HuH-7 (cell line): ENCODE measurements at regions not wholly inside any gene's neighbourhood (a gene's known extent, or its start where the extent isn't known, plus 50 kb on each side); places are given as distances from the start of the nearest gene placed in this dataset.

Experiments
- DNase-seq: peaks from one replicate; pipeline ENCODE4 v3.0.0; 2011; ENCODE audit warnings: low spot score

GRCh38 chr1:59025898-59026426 lies 242.1 kb upstream of the JUN start:
- DNase-seq: no peak

DNA sequence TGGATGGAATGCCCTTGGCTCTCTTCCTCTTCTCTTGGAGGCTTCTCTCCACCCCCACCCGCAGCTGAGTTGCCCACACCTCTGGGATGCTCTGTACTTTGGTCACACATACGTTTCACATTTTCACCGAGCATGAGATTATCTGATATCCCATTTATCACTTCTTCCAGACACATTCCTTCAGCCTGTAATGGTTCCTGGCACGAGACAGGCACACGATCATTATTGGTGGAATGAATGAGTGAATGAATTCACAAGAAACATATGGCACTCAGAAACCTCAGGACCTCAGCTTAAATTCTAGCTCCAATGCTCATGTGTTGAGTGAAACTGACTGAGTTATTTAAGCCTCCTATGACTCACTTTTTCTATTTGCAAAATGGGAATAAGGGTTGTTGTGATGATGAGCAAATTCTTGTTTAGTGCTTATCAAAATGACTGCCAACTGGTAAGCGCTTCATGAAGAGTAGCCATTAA lies 242.7 kb upstream of the JUN start:
- no peak for DNase-seq

DNA sequence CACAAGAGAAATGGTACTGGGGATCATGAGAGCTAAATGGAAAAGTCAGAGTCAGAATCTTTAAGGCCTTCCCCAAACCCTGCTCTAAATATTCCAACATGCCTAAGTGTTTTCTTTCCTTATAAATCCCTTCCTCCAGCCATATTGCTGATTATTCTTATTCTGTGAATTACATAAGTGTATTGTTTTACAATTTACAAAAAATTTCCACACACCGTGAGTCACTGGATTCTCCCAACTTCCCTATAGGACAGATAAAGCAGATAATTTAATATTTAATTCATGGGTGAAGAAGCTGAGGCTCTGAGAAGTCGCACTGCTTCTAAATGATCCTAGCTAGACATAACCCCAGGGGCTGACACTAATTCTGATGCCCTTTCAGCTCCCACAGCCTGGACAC lies 243.3 kb upstream of the JUN start:
- no peak for DNase-seq

DNA sequence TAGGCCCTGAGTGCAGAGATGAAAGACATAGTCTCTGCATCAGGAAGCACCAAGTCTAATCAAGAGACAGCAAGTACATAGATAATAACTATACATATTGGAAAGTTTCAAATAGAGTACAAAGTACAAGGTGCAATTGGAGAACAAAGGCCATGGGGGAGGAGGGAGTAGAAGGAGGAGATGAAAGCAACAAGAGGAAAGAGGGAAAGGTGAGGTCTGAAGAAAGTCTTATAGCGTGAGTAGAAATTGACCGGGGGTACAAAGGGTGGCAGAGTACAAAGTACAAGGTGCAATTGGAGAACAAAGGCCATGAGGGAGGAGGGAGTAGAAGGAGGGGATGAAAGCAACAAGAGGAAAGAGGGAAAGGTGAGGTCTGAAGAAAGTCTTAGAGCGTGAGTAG lies 244.2 kb upstream of the JUN start:
- no peak for DNase-seq

DNA sequence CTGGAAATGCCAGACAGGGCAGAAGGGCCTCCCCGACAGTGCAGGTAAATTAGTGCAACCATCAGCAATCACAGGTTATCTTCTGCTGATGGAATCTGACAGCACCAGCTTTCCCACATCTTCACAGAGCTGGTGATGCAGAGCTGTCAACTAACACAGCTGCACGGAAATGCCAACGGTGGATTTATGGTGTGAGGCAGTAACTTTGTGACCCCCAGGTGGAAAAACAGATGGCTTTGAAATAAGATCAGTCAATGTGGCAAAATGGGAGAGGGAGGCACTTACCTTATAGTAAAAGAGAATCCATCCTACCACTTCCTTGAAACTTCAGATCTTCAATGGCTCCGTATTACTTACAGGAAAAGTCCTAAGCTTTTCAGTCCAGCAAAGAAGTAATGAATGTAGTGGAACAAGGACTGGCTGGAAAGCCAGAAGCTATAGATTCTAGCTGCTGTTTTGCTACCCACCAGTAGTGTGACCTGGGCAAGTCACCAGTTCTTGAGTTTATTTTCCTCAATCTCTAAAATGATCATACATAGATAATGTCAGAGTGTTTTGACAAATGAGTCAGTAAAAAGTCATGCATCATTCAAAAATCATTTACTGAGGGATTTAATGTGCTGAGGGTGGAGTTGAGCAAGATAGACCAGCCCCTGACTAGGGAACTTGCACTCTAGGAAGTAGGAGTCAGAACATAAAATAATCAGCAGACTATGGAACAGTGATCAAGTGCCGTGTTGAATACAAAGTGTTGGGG lies 245.7 kb upstream of the JUN start:
- no peak for DNase-seq

- DNase-seq: no peak
Measured at GRCh38 chr1:59032228-59032627, 248.4 kb upstream of the JUN start.

DNA sequence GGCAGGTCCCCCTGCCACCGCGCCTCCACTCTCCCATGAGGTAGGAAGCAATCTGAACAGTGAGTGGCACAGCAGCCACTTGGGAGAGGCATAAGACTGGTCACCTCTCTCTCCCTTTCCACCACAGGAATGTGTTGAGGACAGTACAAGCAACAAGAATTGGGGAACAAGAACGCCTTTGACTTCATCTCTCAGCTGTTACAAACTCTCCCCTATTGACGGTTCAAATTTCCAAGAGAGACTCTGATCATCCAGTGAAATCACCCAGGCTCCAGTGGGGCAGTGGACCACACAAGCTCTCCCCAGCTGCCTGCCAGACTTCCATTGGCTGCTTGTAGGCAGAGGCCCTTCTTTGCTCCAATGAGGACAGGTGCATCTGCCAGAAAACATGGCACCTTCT lies 249.9 kb upstream of the JUN start:
- DNase-seq: no peak

- no peak for DNase-seq
Measured at GRCh38 chr1:59034925-59035324, 251.1 kb upstream of the JUN start.

- no peak for DNase-seq
Measured at GRCh38 chr1:59039551-59039950, 255.7 kb upstream of the JUN start.

DNA sequence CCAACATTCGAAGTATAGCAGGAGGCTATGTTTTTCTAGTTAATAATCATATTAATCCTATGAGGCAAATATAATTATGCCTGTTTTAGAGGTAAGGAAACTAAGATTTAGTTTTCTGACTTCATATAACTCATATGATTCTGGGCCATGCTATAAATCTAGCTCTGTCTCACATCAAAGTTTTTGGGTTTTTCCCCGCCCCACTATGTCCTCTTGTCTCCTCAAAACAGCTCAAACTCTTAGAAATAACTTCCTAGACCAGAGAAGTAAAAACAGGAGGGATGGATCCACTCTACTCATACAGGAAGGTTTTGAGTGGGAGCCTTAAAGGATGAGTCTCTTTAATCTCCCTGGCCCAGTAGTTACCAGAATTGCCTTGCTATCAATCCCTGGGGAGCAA lies 256.4 kb upstream of the FGGY start:
- DNase-seq: no peak

DNA sequence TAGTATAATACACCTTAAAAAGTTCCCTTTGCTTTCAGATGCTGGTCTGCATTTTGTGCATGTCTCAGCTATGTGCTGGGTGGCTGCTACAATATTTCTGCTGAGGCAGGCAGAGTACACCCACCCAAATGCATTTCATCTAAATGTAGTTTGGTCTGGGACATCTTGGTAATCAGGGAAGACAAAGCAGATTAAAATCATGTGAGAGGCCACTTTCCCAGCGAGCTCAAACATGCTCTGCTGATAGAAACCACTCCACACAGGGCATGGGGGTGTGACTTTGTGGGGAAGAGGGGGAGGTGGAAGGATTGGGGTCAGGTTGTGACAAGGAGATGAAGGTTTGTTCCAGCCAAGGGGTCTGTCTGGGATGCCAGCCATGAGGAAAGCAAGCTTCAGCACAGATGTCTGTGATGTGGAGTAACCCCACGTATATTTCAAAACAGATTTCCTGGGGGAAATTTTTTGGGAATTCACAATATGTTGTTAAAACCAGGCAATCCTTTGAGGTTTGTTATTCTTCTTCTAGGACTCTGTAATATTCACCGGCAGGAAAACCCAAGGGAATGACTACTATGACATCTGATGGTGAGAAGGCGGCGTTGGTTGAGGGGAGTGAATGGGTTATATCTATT lies 255.1 kb upstream of the FGGY start:
- no peak for DNase-seq

- DNase-seq: peak; percentile 42
Measured at GRCh38 chr1:59043796-59044195, 253.1 kb upstream of the FGGY start.

DNA sequence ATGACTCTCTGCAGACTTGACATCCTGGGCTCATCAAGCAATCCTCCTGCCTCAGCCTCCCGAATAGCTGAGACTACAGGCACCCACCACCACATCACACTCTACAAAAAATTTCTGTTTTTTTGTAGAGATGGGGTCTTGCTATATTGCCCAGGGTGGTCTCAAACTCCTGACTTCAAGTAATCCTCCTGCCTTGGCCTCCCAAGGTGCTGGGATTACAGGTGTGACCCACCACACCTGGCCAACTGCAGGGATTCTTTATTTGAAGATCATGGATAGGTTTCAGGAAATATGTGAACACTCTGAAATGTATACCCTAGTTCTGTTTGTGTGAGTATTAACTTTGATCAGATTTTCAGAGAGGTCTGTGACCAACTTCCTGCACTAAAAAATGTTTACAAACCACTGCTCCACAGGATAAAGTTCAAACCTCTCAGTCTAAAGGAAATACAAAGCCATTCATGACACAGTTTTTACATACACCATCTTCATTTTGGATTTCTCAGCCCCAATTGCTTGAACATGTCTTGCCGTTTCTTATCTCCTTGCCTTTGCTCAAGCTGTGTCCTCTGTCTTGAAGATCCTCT lies 252.3 kb upstream of the FGGY start:
- DNase-seq: no peak

- DNase-seq: no peak
Measured at GRCh38 chr1:59045137-59045536, 251.8 kb upstream of the FGGY start.

GRCh38 chr1:59045636-59046035 lies 251.3 kb upstream of the FGGY start:
- no peak for DNase-seq

DNA sequence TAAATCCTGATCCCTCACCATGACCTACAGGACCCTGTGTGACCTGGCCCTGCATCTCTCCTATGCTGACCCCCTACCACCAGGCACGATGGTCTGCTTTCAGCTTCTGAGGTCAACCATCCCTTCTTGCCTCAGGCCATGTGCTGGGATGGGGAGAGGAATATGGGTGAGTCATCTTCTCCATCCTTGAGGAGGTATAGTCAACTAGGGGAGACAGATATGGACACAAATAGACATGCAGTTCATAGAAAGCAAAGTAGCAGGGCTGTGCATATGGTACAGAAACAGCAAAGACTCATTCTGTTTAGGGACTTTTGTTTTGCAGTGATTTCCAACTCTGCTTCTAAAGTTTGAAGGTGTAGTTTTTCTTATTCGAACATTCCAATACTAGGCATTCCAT lies 250.8 kb upstream of the FGGY start:
- no peak for DNase-seq

DNA sequence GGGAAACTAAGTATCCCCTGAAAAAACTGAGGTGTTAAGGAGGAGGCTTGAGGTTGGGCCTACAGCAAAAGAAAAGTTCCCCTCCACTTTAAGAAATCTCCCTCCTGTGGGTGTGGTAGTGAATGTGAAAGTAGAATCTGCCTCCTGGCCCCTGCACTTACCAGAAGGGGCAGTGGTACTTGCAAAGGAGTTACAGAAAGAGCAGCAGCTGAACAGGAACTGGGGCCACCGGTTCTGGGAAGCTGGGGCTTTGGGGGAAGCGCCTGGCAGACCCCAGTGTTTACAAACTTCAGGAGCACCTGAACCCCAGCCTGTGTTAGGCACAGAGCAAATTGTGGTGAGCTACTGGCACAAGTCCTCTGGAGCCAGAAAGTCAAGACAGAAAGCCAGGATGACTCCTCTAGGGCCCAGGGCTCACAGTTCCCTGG lies 250.2 kb upstream of the FGGY start:
- DNase-seq: no peak

GRCh38 chr1:59051007-59051406 lies 245.9 kb upstream of the FGGY start:
- no peak for DNase-seq

- no peak for DNase-seq
Measured at GRCh38 chr1:59052166-59052590, 244.7 kb upstream of the FGGY start.

DNA sequence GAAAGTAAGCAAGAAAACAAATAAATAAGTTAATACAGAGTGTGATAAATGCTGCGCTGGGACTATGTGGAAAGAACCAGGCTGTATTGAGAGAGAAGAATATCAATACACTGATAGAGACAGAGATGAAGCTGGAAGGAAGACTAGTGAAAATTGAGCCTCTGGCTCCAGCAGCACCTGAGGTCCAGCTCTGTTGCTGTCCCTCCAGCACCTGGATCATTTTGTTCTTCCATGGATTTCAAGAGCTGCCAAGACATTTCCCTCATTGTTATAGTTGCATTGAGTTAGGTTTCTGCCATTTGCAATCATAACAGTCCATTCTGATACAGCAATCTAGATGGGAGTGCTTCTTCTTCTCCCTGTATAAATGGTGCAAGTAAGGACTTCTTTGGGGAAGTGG lies 242.7 kb upstream of the FGGY start:
- DNase-seq: no peak

DNA sequence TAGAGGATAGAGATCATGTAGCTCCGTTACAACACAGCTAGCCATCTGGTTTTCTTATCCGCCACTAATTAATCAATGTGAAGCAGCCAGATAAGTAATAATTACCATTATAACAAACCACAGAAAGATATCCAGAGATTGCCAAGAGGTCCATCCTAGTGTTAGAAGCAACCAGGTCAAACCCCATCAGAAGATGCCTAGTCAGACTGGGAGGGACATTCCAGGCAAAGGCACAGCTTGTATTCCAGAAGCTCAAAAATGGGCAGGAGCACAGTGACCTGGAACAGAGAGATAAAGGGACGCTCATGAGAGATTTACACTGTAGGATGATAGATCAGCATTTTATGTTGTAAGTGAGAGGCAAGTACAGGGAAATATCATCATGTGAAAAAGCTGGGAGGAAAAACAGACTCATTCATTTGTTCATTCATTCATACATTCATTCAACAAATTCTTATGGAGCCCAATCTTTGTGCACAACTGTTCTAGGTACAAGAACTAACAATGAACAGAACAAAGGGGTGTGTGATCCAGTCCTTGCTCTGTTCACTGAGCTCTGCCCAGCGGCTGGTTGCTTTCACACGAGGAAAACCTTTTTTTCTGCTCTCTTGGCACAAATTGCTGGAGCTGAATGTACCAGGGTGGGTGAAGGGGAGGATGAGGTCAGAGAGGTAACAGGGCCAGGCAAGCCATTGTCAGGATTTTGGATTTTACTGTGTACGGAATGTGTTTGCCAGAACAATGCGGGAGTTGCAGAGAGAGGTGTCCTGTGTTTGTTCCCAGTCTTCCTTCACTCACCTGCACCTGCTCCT lies 240.8 kb upstream of the FGGY start:
- no peak for DNase-seq

- peak; percentile 62 for DNase-seq
Measured at GRCh38 chr1:59057211-59057694, 239.6 kb upstream of the FGGY start.
